Activated T-cell treated with anti-CD3 and anti-CD28 coated beads, Interleukin-2, amount 50 U/mL, for 48 hours (primary cell): ENCODE measurements at regions not wholly inside any gene's neighbourhood (a gene's known extent, or its start where the extent isn't known, plus 50 kb on each side); places are given as distances from the start of the nearest gene placed in this dataset.

Source experiments
- DNase-seq, 2 experiments: peaks; one replicate each; pipeline ENCODE4 v3.0.0-alpha.2; 2020

- no peak for DNase-seq
These were observed 78.1 kb upstream of the SLC38A11 start for GRCh38 chr2:165033402-165033801.

- DNase-seq, result no peak
These were observed 77.2 kb upstream of the SLC38A11 start for GRCh38 chr2:165032559-165032958.

GRCh38 chr2:165024199-165024598 lies 68.9 kb upstream of the SLC38A11 start:
- no peak for DNase-seq

- no peak for DNase-seq
These were observed 67.5 kb upstream of the SLC38A11 start for GRCh38 chr2:165022781-165023180.

DNA sequence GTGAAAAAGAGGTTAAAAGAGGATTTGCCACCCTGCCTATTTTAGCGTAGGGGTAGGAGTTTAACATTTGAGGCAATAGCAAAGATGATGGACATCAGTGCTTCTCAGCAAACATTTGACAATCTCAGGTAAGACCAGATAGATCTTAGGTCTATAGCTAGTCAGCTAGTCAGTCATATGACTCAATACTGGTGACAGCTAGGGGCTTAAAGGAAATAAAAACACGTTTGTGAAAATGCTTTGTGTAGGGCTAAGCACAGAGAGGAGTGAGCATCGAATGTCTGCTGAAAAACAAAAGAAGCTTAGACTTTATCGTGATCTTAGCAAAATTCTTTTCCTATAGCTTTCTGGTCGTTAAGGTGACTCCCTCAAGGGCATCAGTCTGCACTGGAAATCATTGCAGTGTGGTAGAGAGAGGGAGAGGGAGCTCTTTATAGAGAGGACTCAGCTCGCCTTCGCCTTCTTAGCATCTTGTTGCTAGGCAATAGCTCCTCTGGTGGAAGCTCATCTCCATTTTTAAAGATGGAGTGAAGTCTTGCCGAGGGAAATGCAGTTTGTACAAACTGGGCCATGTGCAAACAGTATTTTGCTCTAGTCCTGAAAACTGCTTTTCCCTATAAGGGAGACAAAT lies 62.8 kb upstream of the SLC38A11 start:
- DNase-seq, result no peak

DNA sequence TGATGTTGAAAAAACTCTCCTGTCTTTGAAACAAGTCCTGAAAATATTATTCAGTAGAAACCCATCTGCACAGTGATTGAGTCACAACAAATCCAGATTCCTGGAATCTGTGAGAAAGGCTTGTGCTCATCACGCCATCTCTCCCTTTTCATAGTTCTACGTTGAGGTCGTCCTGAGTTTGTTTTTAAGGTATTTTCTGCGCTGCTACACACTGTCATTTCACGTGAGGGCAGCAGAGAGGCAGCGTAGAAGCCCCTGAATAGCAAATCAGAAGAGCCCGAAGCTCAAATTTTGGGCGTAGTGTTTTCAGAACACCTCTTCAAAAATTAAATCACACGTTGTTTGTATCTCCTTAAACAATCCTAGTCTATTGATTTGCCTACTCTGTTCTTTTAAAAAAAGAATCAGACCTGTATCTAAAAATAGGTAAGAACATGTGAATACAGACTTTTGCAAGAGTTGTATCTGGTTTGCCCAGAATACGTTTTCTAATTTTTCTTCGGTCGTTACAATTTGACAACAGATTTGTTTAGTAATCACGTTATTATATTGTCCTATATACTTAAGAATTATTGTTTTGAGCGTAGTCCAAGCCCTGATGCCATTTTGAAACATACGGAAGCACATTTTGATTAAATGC lies 61.6 kb upstream of the SLC38A11 start:
- DNase-seq, result no peak

DNA sequence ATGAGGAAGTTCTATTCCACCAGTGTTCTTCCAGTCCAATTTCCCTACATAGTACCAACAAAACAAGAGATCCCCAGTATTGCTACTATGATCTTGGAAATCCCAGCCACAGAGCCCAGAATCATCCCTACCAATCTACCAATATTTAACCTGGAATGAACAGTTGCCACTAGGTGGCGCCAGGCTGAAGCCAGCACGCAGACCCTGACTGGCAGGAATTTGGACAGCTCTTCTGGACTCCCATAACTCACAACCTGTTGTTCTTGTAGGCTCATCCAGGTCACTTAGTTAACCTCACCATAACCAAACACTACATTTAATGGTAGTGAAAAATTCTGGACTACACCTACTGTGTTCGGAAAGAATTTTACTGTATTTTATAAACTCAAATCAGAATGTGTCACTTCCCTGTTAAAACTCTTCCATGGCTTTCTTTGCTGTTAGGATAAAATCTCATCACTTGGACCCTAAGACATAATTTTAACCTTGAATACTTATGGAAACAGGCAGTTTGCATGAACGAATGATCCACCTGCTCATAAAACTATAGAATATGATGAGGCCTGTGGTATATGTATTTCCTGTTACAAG lies 59.8 kb upstream of the SLC38A11 start:
- peak; percentile 65 to 68 for DNase-seq

GRCh38 chr2:165013944-165014619 lies 58.8 kb upstream of the SLC38A11 start:
- DNase-seq, result no peak

- DNase-seq, result no peak
These were observed 55.9 kb upstream of the SLC38A11 start for GRCh38 chr2:165011199-165011598.

GRCh38 chr2:165010556-165010955 lies 55.2 kb upstream of the SLC38A11 start:
- DNase-seq, result no peak

DNA sequence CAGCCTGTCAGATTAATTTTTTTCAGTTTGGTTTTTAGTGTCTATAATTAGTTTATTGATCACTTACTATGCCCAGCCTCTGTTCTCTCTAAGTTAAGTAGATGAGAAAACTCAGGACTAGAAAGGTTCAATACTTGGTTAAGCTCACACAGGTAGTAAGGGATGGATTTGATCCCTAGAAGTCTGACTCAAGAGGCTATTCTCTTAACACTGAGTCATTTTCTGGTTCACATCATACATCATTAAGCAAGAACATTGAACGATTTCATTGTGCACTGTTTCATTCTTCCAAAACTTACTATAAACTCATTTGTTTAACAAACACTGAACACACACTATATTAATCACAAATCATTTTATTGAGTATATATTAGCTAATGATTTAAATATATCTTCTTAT lies 54.1 kb upstream of the SLC38A11 start:
- DNase-seq, result no peak

GRCh38 chr2:165008730-165009315 lies 53.5 kb upstream of the SLC38A11 start:
- no peak for DNase-seq

- no peak for DNase-seq
These were observed 51.9 kb upstream of the SLC38A11 start for GRCh38 chr2:165007161-165007744.
